DND-41 (cell line): ENCODE measurements at regions not wholly inside any gene's neighbourhood (a gene's known extent, or its start where the extent isn't known, plus 50 kb on each side); places are given as distances from the start of the nearest gene placed in this dataset.
"Not testable (repeated sequence)": the region's sequence is repeated elsewhere in the genome, so short reads cannot be mapped to it uniquely, and the experiment has no call there.

ENCODE experiments used
- ATAC-seq: fragments of 200-7000 bp; cut with Tn5 transposase; 3 replicates; pipeline ENCODE4 v1.9.1; 2021; ENCODE audit warnings: low read depth; ENCODE audit not compliant: insufficient read depth
- DNase-seq: peaks from one replicate; pipeline ENCODE4 v3.0.0-alpha.2; 2020
- H2AFZ ChIP-seq: 2 replicates; pipeline ENCODE4 v1.6.0; 2012; ENCODE audit warnings: low read depth, low read length
- H3K27ac ChIP-seq: 2 replicates; pipeline ENCODE4 v1.5.1; 2012; ENCODE audit warnings: low read length, inconsistent platforms
- H3K27me3 ChIP-seq: fragments of 200-600 bp; sonication (generic); 2 replicates; pipeline ENCODE4 v1.6.0; 2012; ENCODE audit warnings: low read length, mild to moderate bottlenecking, inconsistent platforms; ENCODE audit not compliant: insufficient read depth, poor library complexity
- H3K36me3 ChIP-seq: 2 replicates; pipeline ENCODE4 v1.5.1; 2012; ENCODE audit warnings: low read length, inconsistent platforms; ENCODE audit not compliant: insufficient read depth
- H3K4me1 ChIP-seq: 2 replicates; pipeline ENCODE4 v1.5.1; 2012; ENCODE audit warnings: mild to moderate bottlenecking, low read length; ENCODE audit not compliant: insufficient read depth
- H3K4me2 ChIP-seq: 2 replicates; pipeline ENCODE4 v1.6.0; 2012; ENCODE audit warnings: mild to moderate bottlenecking, moderate library complexity, low read length, inconsistent platforms; ENCODE audit not compliant: insufficient read depth
- H3K4me3 ChIP-seq, 2 experiments: fragments of 200-600 bp in 1 of 2; shearing (Covaris generic) in 1 of 2; 2 replicates each; pipeline ENCODE4 v1.5.1; 2012 to 2016; ENCODE audit warnings: inconsistent platforms in 2 of 2, low read length in 2 of 2, mild to moderate bottlenecking in 2 of 2, low read depth in 1 of 2, moderate library complexity in 1 of 2
- H3K79me2 ChIP-seq: 2 replicates; pipeline ENCODE4 v1.6.0; 2012; ENCODE audit warnings: low read length, inconsistent platforms; ENCODE audit not compliant: insufficient read depth
- H3K9ac ChIP-seq: 2 replicates; pipeline ENCODE4 v1.6.0; 2012; ENCODE audit warnings: low read depth, mild to moderate bottlenecking, inconsistent platforms, low read length, moderate library complexity
- H3K9me3 ChIP-seq: 2 replicates; pipeline ENCODE4 v1.5.1; 2012; ENCODE audit warnings: low read length, moderate library complexity, mild to moderate bottlenecking, inconsistent platforms; ENCODE audit not compliant: insufficient read depth, severe bottlenecking
- H4K20me1 ChIP-seq: 2 replicates; pipeline ENCODE4 v1.6.0; 2012; ENCODE audit warnings: low read length; ENCODE audit not compliant: insufficient read depth
- CTCF ChIP-seq: IDR thresholded peaks from 2 replicates; pipeline ENCODE4 v1.5.1; 2012; ENCODE audit warnings: borderline replicate concordance, low read length, moderate library complexity, mild to moderate bottlenecking; ENCODE audit not compliant: poor library complexity, severe bottlenecking; ENCODE audit errors: extremely low read depth
- EZH2 ChIP-seq: IDR thresholded peaks from 3 replicates; pipeline ENCODE4 v1.6.1; 2012; ENCODE audit warnings: borderline replicate concordance, low read depth, mild to moderate bottlenecking, moderate library complexity, low read length, inconsistent platforms; ENCODE audit not compliant: severe bottlenecking

GRCh38 chrX:146881521-146881920, 67.0 kb upstream of the CXorf51A start:
- Histone ChIP-seq H3K79me2 (no peaks in the 10 kb centered on the region), H3K4me1 (peaks cover 13% of the 10 kb centered on the region; the same call in 1 of the 2 replicates), H3K36me3 (no peaks in the 10 kb centered on the region), H3K9ac (no peak overlapping the region), H2AFZ (no peak overlapping the region), H3K9me3 (no peaks in the 10 kb centered on the region), H3K4me2 (no peak overlapping the region), H3K27me3 (no peaks in the 10 kb centered on the region), H3K4me3 (no peak overlapping the region), H3K27ac (peak overlapping the region; percentile 32; the same call in 1 of the 2 replicates), H4K20me1 (no peaks in the 10 kb centered on the region)
- DNase-seq (peak; percentile 35), ATAC-seq (peak; percentile 47)
- no peak for TF ChIP-seq CTCF
- no peak for TF ChIP-seq EZH2

GRCh38 chrX:146866846-146867245, 52.3 kb upstream of the CXorf51A start:
- not testable (repeated sequence) for H3K4me2 ChIP-seq, H3K4me1 ChIP-seq, H3K9me3 ChIP-seq, H3K27ac ChIP-seq, H4K20me1 ChIP-seq, H3K27me3 ChIP-seq, ATAC-seq, H3K9ac ChIP-seq, H2AFZ ChIP-seq, H3K36me3 ChIP-seq, H3K4me3 ChIP-seq, H3K79me2 ChIP-seq, DNase-seq

GRCh38 chrX:146865734-146866133, 51.2 kb upstream of the CXorf51A start:
- not testable (repeated sequence) for H3K4me2 ChIP-seq, H3K4me3 ChIP-seq, H2AFZ ChIP-seq, H3K79me2 ChIP-seq, H3K9ac ChIP-seq, H3K36me3 ChIP-seq, DNase-seq, H3K27ac ChIP-seq, H3K27me3 ChIP-seq, ATAC-seq, H4K20me1 ChIP-seq, H3K9me3 ChIP-seq, H3K4me1 ChIP-seq
